Neural progenitor cell (in vitro differentiated cells): ENCODE measurements at regions not wholly inside any gene's neighbourhood (a gene's known extent, or its start where the extent isn't known, plus 50 kb on each side); places are given as distances from the start of the nearest gene placed in this dataset.

Experiments
- DNase-seq: peaks from one replicate; pipeline ENCODE4 v3.0.0-alpha.2; 2016; ENCODE audit warnings: low spot score
- H2AFZ ChIP-seq: fragments of 200-600 bp; sonication (generic); replicated peaks from 2 replicates; pipeline ENCODE4 v1.6.1; 2016; ENCODE audit warnings: antibody characterized with exemption
- H3F3A ChIP-seq: fragments of 200-600 bp; sonication (generic); 2 replicates; pipeline ENCODE4 v1.6.1; 2016; ENCODE audit warnings: antibody characterized with exemption, low read depth
- H3K27ac ChIP-seq: fragments of 200-600 bp; sonication (generic); 2 replicates; pipeline ENCODE4 v1.5.1; 2016; ENCODE audit warnings: mild to moderate bottlenecking
- H3K27me3 ChIP-seq: fragments of 200-600 bp; sonication (generic); 2 replicates; pipeline ENCODE4 v1.6.1; 2016; ENCODE audit warnings: mild to moderate bottlenecking, moderate library complexity
- H3K36me3 ChIP-seq: fragments of 200-600 bp; sonication (generic); 2 replicates; pipeline ENCODE4 v1.5.1; 2016
- H3K4me1 ChIP-seq: fragments of 200-600 bp; sonication (generic); 2 replicates; pipeline ENCODE4 v1.6.1; 2016; ENCODE audit warnings: mixed run types
- H3K4me2 ChIP-seq: fragments of 200-600 bp; sonication (generic); 2 replicates; pipeline ENCODE4 v1.6.1; 2016
- H3K4me3 ChIP-seq: fragments of 200-600 bp; sonication (generic); 2 replicates; pipeline ENCODE4 v1.5.1; 2016
- H3K79me2 ChIP-seq: fragments of 200-600 bp; sonication (generic); 2 replicates; pipeline ENCODE4 v1.6.1; 2016; ENCODE audit warnings: low read depth
- H3K9ac ChIP-seq: fragments of 200-600 bp; sonication (generic); 2 replicates; pipeline ENCODE4 v1.6.1; 2016
- H3K9me3 ChIP-seq: fragments of 200-600 bp; sonication (generic); 2 replicates; pipeline ENCODE4 v1.5.1; 2016; ENCODE audit warnings: low read depth
- H4K20me1 ChIP-seq: fragments of 200-600 bp; sonication (generic); 2 replicates; pipeline ENCODE4 v1.6.1; 2016; ENCODE audit warnings: low read depth
- H3K27ac Mint-ChIP-seq: 3 replicates; pipeline ENCODE4 v1.8.0; 2021; ENCODE audit warnings: mixed read lengths
- H3K27me3 Mint-ChIP-seq: 2 replicates; pipeline ENCODE4 v1.8.0; 2022; ENCODE audit warnings: low read depth, mild to moderate bottlenecking, inconsistent platforms, moderate library complexity, mixed read lengths; ENCODE audit not compliant: insufficient read depth
- H3K36me3 Mint-ChIP-seq: 3 replicates; pipeline ENCODE4 v1.8.0; 2021; ENCODE audit warnings: mixed read lengths
- H3K4me1 Mint-ChIP-seq: 3 replicates; pipeline ENCODE4 v1.8.0; 2021; ENCODE audit warnings: mixed read lengths
- H3K4me3 Mint-ChIP-seq: 3 replicates; pipeline ENCODE4 v1.8.0; 2021; ENCODE audit warnings: mild to moderate bottlenecking, moderate library complexity, mixed read lengths
- H3K9me3 Mint-ChIP-seq: 3 replicates; pipeline ENCODE4 v1.8.0; 2020; ENCODE audit warnings: mixed read lengths
- CTCF ChIP-seq: fragments of 200-600 bp; sonication (generic); IDR thresholded peaks from 2 replicates; pipeline ENCODE4 v1.5.1; 2017; ENCODE audit warnings: antibody characterized with exemption, mild to moderate bottlenecking
- EZH2 ChIP-seq: fragments of 200-600 bp; sonication (generic); IDR thresholded peaks from 2 replicates; pipeline ENCODE4 v1.6.1; 2017; ENCODE audit warnings: antibody characterized with exemption, mild to moderate bottlenecking, moderate library complexity
- EZH2phosphoT487 ChIP-seq: fragments of 200-600 bp; sonication (generic); IDR thresholded peaks from 2 replicates; pipeline ENCODE4 v1.6.1; 2017; ENCODE audit warnings: antibody characterized with exemption

- Histone ChIP-seq H3K4me2 (no peak overlapping the region), H2AFZ (no peak overlapping the region), H3F3A (no peaks in the 10 kb centered on the region), H3K27ac (no peak overlapping the region), H4K20me1 (no peaks in the 10 kb centered on the region), H3K36me3 (no peaks in the 10 kb centered on the region), H3K27me3 (no peaks in the 10 kb centered on the region), H3K9me3 (no peaks in the 10 kb centered on the region), H3K4me3 (no peak overlapping the region), H3K4me1 (no peaks in the 10 kb centered on the region), H3K9ac (no peak overlapping the region), H3K79me2 (no peaks in the 10 kb centered on the region)
- Mint-ChIP-seq H3K36me3 (no peaks in the 10 kb centered on the region), H3K4me3 (no peak overlapping the region), H3K27me3 (no peaks in the 10 kb centered on the region), H3K4me1 (peaks cover 9% of the 10 kb centered on the region), H3K27ac (no peak overlapping the region), H3K9me3 (peaks cover 3% of the 10 kb centered on the region)
- DNase-seq: no peak
- no peak for TF ChIP-seq CTCF
- TF ChIP-seq EZH2: no peak
- no peak for TF ChIP-seq EZH2phosphoT487
Observed at GRCh38 chr10:61186408-61186807, 242.4 kb upstream of the RHOBTB1 start.

- DNase-seq: no peak
- peaks cover 9% of the 10 kb centered on the region for H3K4me1 Mint-ChIP-seq
- TF ChIP-seq EZH2phosphoT487 (no peak), EZH2 (no peak), CTCF (no peak)
- Histone ChIP-seq H3K4me3 (no peak overlapping the region), H3K79me2 (no peaks in the 10 kb centered on the region), H3K4me2 (no peak overlapping the region), H3K9me3 (no peaks in the 10 kb centered on the region), H3K9ac (no peak overlapping the region), H3K27ac (no peak overlapping the region), H3F3A (no peaks in the 10 kb centered on the region), H2AFZ (no peak overlapping the region), H3K27me3 (no peaks in the 10 kb centered on the region), H3K36me3 (no peaks in the 10 kb centered on the region), H3K4me1 (no peaks in the 10 kb centered on the region), H4K20me1 (no peaks in the 10 kb centered on the region)
- H3K27me3 Mint-ChIP-seq: no peaks in the 10 kb centered on the region
- no peaks in the 10 kb centered on the region for H3K36me3 Mint-ChIP-seq
- H3K4me3 Mint-ChIP-seq: no peak overlapping the region
- H3K9me3 Mint-ChIP-seq: no peaks in the 10 kb centered on the region
- no peak overlapping the region for H3K27ac Mint-ChIP-seq
Observed at GRCh38 chr10:61184429-61184828, 240.4 kb upstream of the RHOBTB1 start.

GRCh38 chr10:61183967-61184366, 240.0 kb upstream of the RHOBTB1 start:
- H3K27ac Mint-ChIP-seq: no peak overlapping the region
- H4K20me1 ChIP-seq: no peaks in the 10 kb centered on the region
- no peak overlapping the region for H3K9ac ChIP-seq
- no peaks in the 10 kb centered on the region for H3K36me3 ChIP-seq
- no peaks in the 10 kb centered on the region for H3K4me1 ChIP-seq
- H3F3A ChIP-seq: no peaks in the 10 kb centered on the region
- peaks cover 9% of the 10 kb centered on the region for H3K4me1 Mint-ChIP-seq
- no peak overlapping the region for H3K4me2 ChIP-seq
- H3K27me3 ChIP-seq: no peaks in the 10 kb centered on the region
- no peaks in the 10 kb centered on the region for H3K36me3 Mint-ChIP-seq
- H3K27me3 Mint-ChIP-seq: no peaks in the 10 kb centered on the region
- H3K4me3 Mint-ChIP-seq: no peak overlapping the region
- no peak overlapping the region for H2AFZ ChIP-seq
- DNase-seq: no peak
- no peaks in the 10 kb centered on the region for H3K9me3 Mint-ChIP-seq
- no peak overlapping the region for H3K4me3 ChIP-seq
- H3K9me3 ChIP-seq: no peaks in the 10 kb centered on the region
- no peak overlapping the region for H3K27ac ChIP-seq
- no peak for TF ChIP-seq CTCF
- no peak for TF ChIP-seq EZH2phosphoT487
- no peak for TF ChIP-seq EZH2
- no peaks in the 10 kb centered on the region for H3K79me2 ChIP-seq

- Histone ChIP-seq H3K9ac (no peak overlapping the region), H3K27me3 (no peaks in the 10 kb centered on the region), H3F3A (no peaks in the 10 kb centered on the region), H3K4me2 (no peak overlapping the region), H2AFZ (no peak overlapping the region), H3K4me3 (no peak overlapping the region), H3K4me1 (no peaks in the 10 kb centered on the region), H3K79me2 (no peaks in the 10 kb centered on the region), H3K27ac (no peak overlapping the region), H3K36me3 (no peaks in the 10 kb centered on the region), H4K20me1 (no peaks in the 10 kb centered on the region), H3K9me3 (no peaks in the 10 kb centered on the region)
- no peak for TF ChIP-seq EZH2phosphoT487
- no peak for TF ChIP-seq CTCF
- no peak for TF ChIP-seq EZH2
- Mint-ChIP-seq H3K27me3 (no peaks in the 10 kb centered on the region), H3K4me1 (no peaks in the 10 kb centered on the region), H3K4me3 (no peak overlapping the region), H3K27ac (no peak overlapping the region), H3K36me3 (no peaks in the 10 kb centered on the region), H3K9me3 (no peaks in the 10 kb centered on the region)
- DNase-seq: no peak
Observed at GRCh38 chr10:61181832-61182231, 237.8 kb upstream of the RHOBTB1 start.
